ENCODE measurements at regions not wholly inside any gene's neighbourhood (a gene's known extent, or its start where the extent isn't known, plus 50 kb on each side); places are given as distances from the start of the nearest gene placed in this dataset.

DNA sequence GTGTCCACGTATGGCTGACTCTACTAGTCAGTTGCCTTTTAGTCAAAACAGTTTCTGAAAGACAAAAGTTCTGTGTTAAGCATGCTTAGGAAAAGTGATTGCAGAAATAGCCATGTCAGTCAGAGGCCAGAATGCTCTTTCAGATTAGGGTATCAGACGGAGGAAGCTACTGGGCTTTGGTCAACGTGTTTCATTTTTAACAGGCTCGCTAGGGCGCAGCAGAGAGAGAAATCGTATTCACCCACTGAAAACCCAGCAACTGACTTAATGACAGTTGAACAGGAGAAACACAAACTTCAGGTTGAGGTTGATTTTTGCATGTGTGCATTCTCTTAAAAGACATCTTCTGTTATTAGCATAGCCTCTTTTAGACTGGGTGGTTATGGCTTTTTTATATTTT lies 322.6 kb upstream of the KIAA1217 start:
- no peak for DNase-seq (ENCODE audit: low read depth, low spot score)
- H3K9me3 ChIP-seq (replicated peaks; ENCODE audit: control insufficient read depth, insufficient read depth, low read length) = no peaks in the 10 kb centered on the region
- no peak overlapping the region for H3K9ac ChIP-seq (ENCODE audit: control insufficient read depth, insufficient read depth, low read length)
- RAD21 ChIA-PET (ENCODE audit: unreplicated experiment) = no interaction called here
- no peak overlapping the region for H2AFZ ChIP-seq (ENCODE audit: control insufficient read depth, low read depth, low read length)
- BruUV-seq (replicated peaks) = no TSS peak
- intact Hi-C loops (cut with micrococcal nuclease; ENCODE audit: unreplicated experiment) = no loop called here
- no peaks in the 10 kb centered on the region for H3K79me2 ChIP-seq (ENCODE audit: control insufficient read depth, insufficient read depth, low read length)
- 3% methylated on average over 6 of the region's 6 CpGs for WGBS (ENCODE audit: insufficient coverage, insufficient replicate concordance, low lambda C conversion rate, missing lambda C conversion rate)
- H3K4me1 ChIP-seq (ENCODE audit: control insufficient read depth, insufficient read depth, low read length) = no peaks in the 10 kb centered on the region
- no peaks in the 10 kb centered on the region for H3K36me3 ChIP-seq (ENCODE audit: control insufficient read depth in 2 of 2, insufficient read depth in 2 of 2, low read length in 1 of 2)
- no peak for FAIRE-seq
- SMC1A ChIA-PET (ENCODE audit: uncharacterized antibody, unreplicated experiment) = no interaction called here
- no peak overlapping the region for H3K27ac ChIP-seq (ENCODE audit: control insufficient read depth, insufficient read depth)
- H3K27me3 ChIP-seq (replicated peaks in 1 of 2; ENCODE audit: control insufficient read depth in 2 of 2, insufficient read depth in 2 of 2, low read length in 1 of 2) = no peaks in the 10 kb centered on the region
- TF ChIP-seq ATF7 (IDR thresholded peaks at IDR 0.05; ENCODE audit: low read depth) (no peak), CREB1 (IDR thresholded peaks at IDR 0.05; ENCODE audit: low read depth) (no peak), ESRRA (IDR thresholded peaks at IDR 0.05; ENCODE audit: low read length) (no peak)
- TF ChIP-seq, protein P1, sequence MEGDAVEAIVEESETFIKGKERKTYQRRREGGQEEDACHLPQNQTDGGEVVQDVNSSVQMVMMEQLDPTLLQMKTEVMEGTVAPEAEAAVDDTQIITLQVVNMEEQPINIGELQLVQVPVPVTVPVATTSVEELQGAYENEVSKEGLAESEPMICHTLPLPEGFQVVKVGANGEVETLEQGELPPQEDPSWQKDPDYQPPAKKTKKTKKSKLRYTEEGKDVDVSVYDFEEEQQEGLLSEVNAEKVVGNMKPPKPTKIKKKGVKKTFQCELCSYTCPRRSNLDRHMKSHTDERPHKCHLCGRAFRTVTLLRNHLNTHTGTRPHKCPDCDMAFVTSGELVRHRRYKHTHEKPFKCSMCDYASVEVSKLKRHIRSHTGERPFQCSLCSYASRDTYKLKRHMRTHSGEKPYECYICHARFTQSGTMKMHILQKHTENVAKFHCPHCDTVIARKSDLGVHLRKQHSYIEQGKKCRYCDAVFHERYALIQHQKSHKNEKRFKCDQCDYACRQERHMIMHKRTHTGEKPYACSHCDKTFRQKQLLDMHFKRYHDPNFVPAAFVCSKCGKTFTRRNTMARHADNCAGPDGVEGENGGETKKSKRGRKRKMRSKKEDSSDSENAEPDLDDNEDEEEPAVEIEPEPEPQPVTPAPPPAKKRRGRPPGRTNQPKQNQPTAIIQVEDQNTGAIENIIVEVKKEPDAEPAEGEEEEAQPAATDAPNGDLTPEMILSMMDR (IDR thresholded peaks at IDR 0.05 in 2 of 3, conservative IDR thresholded peaks at IDR 0.05 in 1 of 3; ENCODE audit: control insufficient read depth in 2 of 3, extremely low read depth in 1 of 3, insufficient read depth in 1 of 3, low read depth in 3 of 3, low read length in 3 of 3) = 0 out of 6 replicates have a peak, but pooled peaks of 1 of the 3 experiments have one; percentile 1
- TF ChIP-seq, protein P2, sequence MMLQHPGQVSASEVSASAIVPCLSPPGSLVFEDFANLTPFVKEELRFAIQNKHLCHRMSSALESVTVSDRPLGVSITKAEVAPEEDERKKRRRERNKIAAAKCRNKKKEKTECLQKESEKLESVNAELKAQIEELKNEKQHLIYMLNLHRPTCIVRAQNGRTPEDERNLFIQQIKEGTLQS (IDR thresholded peaks at IDR 0.05; ENCODE audit: borderline replicate concordance, extremely low read depth, low read depth, low read length) = no peak
- POLR2A ChIA-PET = no interaction called here
- H3K4me2 ChIP-seq (ENCODE audit: control insufficient read depth, insufficient read depth) = no peak overlapping the region
- no peaks in the 10 kb centered on the region for H4K20me1 ChIP-seq (ENCODE audit: control insufficient read depth, insufficient read depth)
- ATAC-seq = 0 out of 3 replicates have a peak, but pooled peaks have one; percentile 26
- CTCF ChIA-PET = no interaction called here
- H3K4me3 ChIP-seq = no peak overlapping the region
- in situ Hi-C loops (cut with MboI) = no loop called here

DNA sequence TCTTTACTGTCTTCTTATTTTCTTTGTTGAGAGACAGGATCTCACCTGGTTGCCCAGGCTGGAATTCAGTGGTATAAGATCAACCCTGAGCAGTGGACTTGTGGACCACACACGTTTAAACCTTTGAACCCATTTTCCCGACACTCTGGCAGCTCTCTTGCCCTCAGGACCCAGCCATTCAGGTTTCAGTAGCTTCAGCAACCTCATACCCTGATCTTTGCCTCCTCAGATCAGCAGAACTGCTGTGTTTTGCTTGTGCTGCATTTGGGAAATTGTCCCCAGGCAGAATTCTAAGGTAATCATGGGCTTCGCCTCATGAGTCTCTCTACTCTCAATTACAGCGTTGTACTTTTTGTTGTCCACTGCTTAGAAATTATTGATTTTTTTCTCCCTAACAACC lies 317.6 kb upstream of the KIAA1217 start:
- H3K36me3 ChIP-seq (ENCODE audit: control insufficient read depth in 2 of 2, insufficient read depth in 2 of 2, low read length in 1 of 2) = no peaks in the 10 kb centered on the region
- ChIA-PET SMC1A (ENCODE audit: uncharacterized antibody, unreplicated experiment) (no interaction called here), CTCF (no interaction called here), POLR2A (no interaction called here), RAD21 (ENCODE audit: unreplicated experiment) (no interaction called here)
- no peaks in the 10 kb centered on the region for H3K9me3 ChIP-seq (replicated peaks; ENCODE audit: control insufficient read depth, insufficient read depth, low read length)
- H3K4me3 ChIP-seq = no peak overlapping the region
- intact Hi-C loops (cut with micrococcal nuclease; ENCODE audit: unreplicated experiment) (no loop called here), in situ Hi-C loops (cut with MboI) (no loop called here)
- H4K20me1 ChIP-seq (ENCODE audit: control insufficient read depth, insufficient read depth) = no peaks in the 10 kb centered on the region
- 30% methylated on average over 4 of the region's 4 CpGs for WGBS (ENCODE audit: insufficient coverage, insufficient replicate concordance, low lambda C conversion rate, missing lambda C conversion rate)
- no peaks in the 10 kb centered on the region for H3K4me1 ChIP-seq (ENCODE audit: control insufficient read depth, insufficient read depth, low read length)
- no peak overlapping the region for H3K9ac ChIP-seq (ENCODE audit: control insufficient read depth, insufficient read depth, low read length)
- no peaks in the 10 kb centered on the region for H3K79me2 ChIP-seq (ENCODE audit: control insufficient read depth, insufficient read depth, low read length)
- no peak overlapping the region for H3K27ac ChIP-seq (ENCODE audit: control insufficient read depth, insufficient read depth)
- no TSS peak for BruUV-seq (replicated peaks)
- DNase-seq (ENCODE audit: low read depth, low spot score) (no peak), FAIRE-seq (no peak), ATAC-seq (no peak)
- no peaks in the 10 kb centered on the region for H3K27me3 ChIP-seq (replicated peaks in 1 of 2; ENCODE audit: control insufficient read depth in 2 of 2, insufficient read depth in 2 of 2, low read length in 1 of 2)
- H3K4me2 ChIP-seq (ENCODE audit: control insufficient read depth, insufficient read depth) = no peak overlapping the region
- no peak overlapping the region for H2AFZ ChIP-seq (ENCODE audit: control insufficient read depth, low read depth, low read length)
- TF ChIP-seq ZNF207 (IDR thresholded peaks at IDR 0.05; ENCODE audit: borderline replicate concordance) (no peak), ZNF24 (IDR thresholded peaks at IDR 0.05) (no peak), ZNF384 (IDR thresholded peaks at IDR 0.05; ENCODE audit: borderline replicate concordance, low read depth, low read length) (no peak), BRCA1 (IDR thresholded peaks at IDR 0.05; ENCODE audit: low read depth, low read length) (no peak)
- TF ChIP-seq, protein P3, sequence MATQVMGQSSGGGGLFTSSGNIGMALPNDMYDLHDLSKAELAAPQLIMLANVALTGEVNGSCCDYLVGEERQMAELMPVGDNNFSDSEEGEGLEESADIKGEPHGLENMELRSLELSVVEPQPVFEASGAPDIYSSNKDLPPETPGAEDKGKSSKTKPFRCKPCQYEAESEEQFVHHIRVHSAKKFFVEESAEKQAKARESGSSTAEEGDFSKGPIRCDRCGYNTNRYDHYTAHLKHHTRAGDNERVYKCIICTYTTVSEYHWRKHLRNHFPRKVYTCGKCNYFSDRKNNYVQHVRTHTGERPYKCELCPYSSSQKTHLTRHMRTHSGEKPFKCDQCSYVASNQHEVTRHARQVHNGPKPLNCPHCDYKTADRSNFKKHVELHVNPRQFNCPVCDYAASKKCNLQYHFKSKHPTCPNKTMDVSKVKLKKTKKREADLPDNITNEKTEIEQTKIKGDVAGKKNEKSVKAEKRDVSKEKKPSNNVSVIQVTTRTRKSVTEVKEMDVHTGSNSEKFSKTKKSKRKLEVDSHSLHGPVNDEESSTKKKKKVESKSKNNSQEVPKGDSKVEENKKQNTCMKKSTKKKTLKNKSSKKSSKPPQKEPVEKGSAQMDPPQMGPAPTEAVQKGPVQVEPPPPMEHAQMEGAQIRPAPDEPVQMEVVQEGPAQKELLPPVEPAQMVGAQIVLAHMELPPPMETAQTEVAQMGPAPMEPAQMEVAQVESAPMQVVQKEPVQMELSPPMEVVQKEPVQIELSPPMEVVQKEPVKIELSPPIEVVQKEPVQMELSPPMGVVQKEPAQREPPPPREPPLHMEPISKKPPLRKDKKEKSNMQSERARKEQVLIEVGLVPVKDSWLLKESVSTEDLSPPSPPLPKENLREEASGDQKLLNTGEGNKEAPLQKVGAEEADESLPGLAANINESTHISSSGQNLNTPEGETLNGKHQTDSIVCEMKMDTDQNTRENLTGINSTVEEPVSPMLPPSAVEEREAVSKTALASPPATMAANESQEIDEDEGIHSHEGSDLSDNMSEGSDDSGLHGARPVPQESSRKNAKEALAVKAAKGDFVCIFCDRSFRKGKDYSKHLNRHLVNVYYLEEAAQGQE (IDR thresholded peaks at IDR 0.05; ENCODE audit: low read depth, low read length) = no peak

All from GM12878 (cell line).